Endothelial cell of umbilical vein (primary cell): ENCODE measurements at regions not wholly inside any gene's neighbourhood (a gene's known extent, or its start where the extent isn't known, plus 50 kb on each side); places are given as distances from the start of the nearest gene placed in this dataset.

Source experiments
- BruUV-seq: library from RNA; stranded (reverse); fragments of 400-500 nt; replicated peaks from 2 replicates; lab custom pipeline; 2021; lab: Mats Ljungman, UMichigan
- CTCF ChIA-PET: fragments of 300-600, 350-600 bp; sonication (Branson Sonifier 250); formaldehyde crosslinking; loops from one replicate; lab custom pipeline; 2021; ENCODE audit warnings: antibody characterized with exemption, inconsistent platforms; lab: Charles Lee
- POLR2A ChIA-PET: fragments of 300-600, 350-600 bp; sonication (Branson Sonifier 250); formaldehyde crosslinking; loops from one replicate; lab custom pipeline; 2021; ENCODE audit warnings: antibody characterized with exemption, inconsistent platforms; lab: Charles Lee
- DNase-seq: peaks from one replicate; pipeline ENCODE4 v3.0.0-alpha.2; 2011; ENCODE audit warnings: low read depth, low spot score
- FAIRE-seq: peaks from 2 replicates; lab custom pipeline; 2011; peaks lifted over from hg19 to GRCh38; lab: Jason Lieb, UNC
- H2AFZ ChIP-seq: 2 replicates; pipeline ENCODE4 v1.6.0; 2012; ENCODE audit warnings: low read depth, low read length, control low read depth, inconsistent platforms
- H3K27ac ChIP-seq: 2 replicates; pipeline ENCODE4 v1.5.1; 2011; ENCODE audit warnings: low read depth, mild to moderate bottlenecking, control low read depth, low read length, moderate library complexity; ENCODE audit not compliant: insufficient read depth
- H3K27me3 ChIP-seq, 2 experiments: 2 replicates each; pipeline versions ENCODE4 v1.6.0 to v1.6.1; 2011; ENCODE audit warnings: low read length in 2 of 2, mixed read lengths in 1 of 2; ENCODE audit not compliant: control insufficient read depth in 2 of 2, insufficient read depth in 2 of 2
- H3K36me3 ChIP-seq, 2 experiments: 2 replicates in 1 of 2; 3 replicates in 1 of 2; pipeline ENCODE4 v1.5.1; 2011; ENCODE audit warnings: low read length in 2 of 2, mild to moderate bottlenecking in 1 of 2, moderate library complexity in 1 of 2; ENCODE audit not compliant: control insufficient read depth in 2 of 2, insufficient read depth in 2 of 2; ENCODE audit errors: extremely low read depth in 1 of 2
- H3K4me1 ChIP-seq: 3 replicates; pipeline ENCODE4 v1.5.1; 2011; ENCODE audit warnings: mild to moderate bottlenecking, low read length; ENCODE audit not compliant: control insufficient read depth, insufficient read depth; ENCODE audit errors: extremely low read depth
- H3K4me2 ChIP-seq: 2 replicates; pipeline ENCODE4 v1.6.1; 2011; ENCODE audit warnings: low read length, control low read depth, mixed read lengths; ENCODE audit not compliant: insufficient read depth
- H3K4me3 ChIP-seq, 3 experiments: fragments of 200-600 bp in 1 of 3; sonication (generic), shearing (Covaris generic) in 1 of 3; replicated peaks in 1 of 3; 2 replicates each; pipeline ENCODE4 v1.5.1; 2011 to 2016; ENCODE audit warnings: control low read depth in 3 of 3, low read length in 3 of 3, mild to moderate bottlenecking in 2 of 3, inconsistent platforms in 1 of 3, low read depth in 1 of 3, moderate library complexity in 1 of 3; ENCODE audit not compliant: insufficient read depth in 1 of 3
- H3K79me2 ChIP-seq: 2 replicates; pipeline ENCODE4 v1.6.0; 2012; ENCODE audit warnings: low read length, inconsistent platforms; ENCODE audit not compliant: control insufficient read depth, insufficient read depth
- H3K9ac ChIP-seq: replicated peaks from 2 replicates; pipeline ENCODE3; 2011; ENCODE audit warnings: low read length, control low read depth; ENCODE audit not compliant: insufficient read depth; ENCODE audit errors: extremely low read depth
- H3K9me1 ChIP-seq: replicated peaks from 3 replicates; pipeline ENCODE4 v1.6.0; 2011; ENCODE audit warnings: mild to moderate bottlenecking, low read length; ENCODE audit not compliant: control insufficient read depth, insufficient read depth; ENCODE audit errors: extremely low read depth
- H3K9me3 ChIP-seq: replicated peaks from 2 replicates; pipeline ENCODE4 v1.5.1; 2012; ENCODE audit warnings: low read length, inconsistent platforms; ENCODE audit not compliant: control insufficient read depth, insufficient read depth
- H4K20me1 ChIP-seq: replicated peaks from 2 replicates; pipeline ENCODE3; 2011; ENCODE audit warnings: mild to moderate bottlenecking, low read length; ENCODE audit not compliant: control insufficient read depth, insufficient read depth; ENCODE audit errors: extremely low read depth
- EZH2 ChIP-seq: IDR thresholded peaks from 2 replicates; pipeline ENCODE4 v1.6.1; 2012; ENCODE audit warnings: borderline replicate concordance, low read depth, mild to moderate bottlenecking, moderate library complexity, low read length, inconsistent platforms; ENCODE audit not compliant: severe bottlenecking
- FOS ChIP-seq: IDR thresholded peaks from 2 replicates; pipeline ENCODE4 v1.6.1; 2011; ENCODE audit warnings: mild to moderate bottlenecking, low read length, moderate library complexity, borderline replicate concordance; ENCODE audit not compliant: insufficient read depth
- GATA2 ChIP-seq: IDR thresholded peaks from 2 replicates; pipeline ENCODE4 v1.7.0; 2011; ENCODE audit warnings: low read depth, mild to moderate bottlenecking, moderate library complexity, mixed read lengths, low read length; ENCODE audit not compliant: insufficient read length, insufficient read depth
- JUN ChIP-seq: IDR thresholded peaks from 2 replicates; pipeline ENCODE4 v1.6.1; 2011; ENCODE audit warnings: borderline replicate concordance, low read depth; ENCODE audit not compliant: insufficient read length, insufficient read depth
- MYC ChIP-seq: IDR thresholded peaks from one replicate; pipeline ENCODE4 v1.6.1; 2011; ENCODE audit warnings: mild to moderate bottlenecking, low read depth, low read length
- POLR2A ChIP-seq: IDR thresholded peaks from 2 replicates; pipeline ENCODE4 v1.6.1; 2012; ENCODE audit warnings: low read depth, mild to moderate bottlenecking, control low read depth, low read length
- POLR2AphosphoS5 ChIP-seq: IDR thresholded peaks from 2 replicates; pipeline ENCODE4 v1.6.1; 2012; ENCODE audit warnings: low read depth, mild to moderate bottlenecking, control low read depth, low read length, moderate library complexity; ENCODE audit not compliant: insufficient read depth
- dilution Hi-C: fragments of 300-500 bp; cut with MboI; formaldehyde crosslinking; loops from one replicate; pipeline ENCODE4 v1.15.0; 2019; ENCODE audit warnings: low sequenced_read_pairs; ENCODE audit not compliant: extremely low pct_ligation_motif_present
- intact Hi-C: fragments of 100-400 bp; cut with micrococcal nuclease; formaldehyde crosslinking; loops from one replicate; pipeline ENCODE4 v1.10.0; 2022
- TF ChIP-seq, protein P1 (sequence below): IDR thresholded peaks from 2 replicates; pipeline ENCODE4 v1.6.1; 2011; ENCODE audit not compliant: insufficient read depth, insufficient read length
- TF ChIP-seq, protein P2 (sequence below), 2 donors: IDR thresholded peaks; 1 replicate in 1 of 2; 2 replicates in 1 of 2; pipeline ENCODE4 v1.5.1; 2011; ENCODE audit warnings: low read length in 2 of 2, mild to moderate bottlenecking in 2 of 2, moderate library complexity in 2 of 2, control low read depth in 1 of 2, inconsistent platforms in 1 of 2, low read depth in 1 of 2; ENCODE audit not compliant: insufficient read depth in 1 of 2; ENCODE audit errors: extremely low read depth in 1 of 2

DNA sequence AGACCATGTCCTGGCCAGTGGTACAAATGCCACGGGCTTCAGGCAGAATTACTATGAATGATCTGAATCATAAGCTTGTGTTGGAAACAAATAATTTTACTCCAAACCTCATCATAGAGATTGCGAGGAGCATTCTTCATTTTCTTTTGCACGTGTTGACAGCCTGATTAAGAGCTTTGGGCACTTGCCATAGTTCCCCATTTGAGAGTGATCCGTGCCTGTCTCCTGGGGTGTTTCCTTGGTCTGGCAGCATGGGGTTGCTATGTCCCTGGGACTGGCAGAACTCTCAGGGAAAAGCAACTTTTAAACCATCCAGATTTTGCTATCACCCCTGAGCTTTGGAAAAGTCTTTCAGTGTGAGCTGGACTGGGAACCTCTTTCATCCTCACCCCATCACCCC, 54.3 kb upstream of the KCNJ6 start:
- H3K36me3 ChIP-seq = no peaks in the 10 kb centered on the region
- H3K79me2 ChIP-seq = no peaks in the 10 kb centered on the region
- ChIA-PET CTCF (no interaction called here), POLR2A (interaction anchor here (0.6 kb wide), 1 partner anchor 773 kb away, joined by 3 read pairs; no protein-coding TSS in a partner anchor)
- no peak for DNase-seq
- no peak for FAIRE-seq
- H3K4me1 ChIP-seq = no peaks in the 10 kb centered on the region
- peaks cover 0 to 2% of the 10 kb centered on the region in 2 experiments for H3K27me3 ChIP-seq
- H3K4me3 ChIP-seq = no peak overlapping the region
- no peaks in the 10 kb centered on the region for H3K9me3 ChIP-seq
- TF ChIP-seq, protein P1, sequence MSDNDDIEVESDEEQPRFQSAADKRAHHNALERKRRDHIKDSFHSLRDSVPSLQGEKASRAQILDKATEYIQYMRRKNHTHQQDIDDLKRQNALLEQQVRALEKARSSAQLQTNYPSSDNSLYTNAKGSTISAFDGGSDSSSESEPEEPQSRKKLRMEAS = no peak
- TF ChIP-seq MYC (no peak), EZH2 (no peak), FOS (no peak), POLR2AphosphoS5 (no peak), GATA2 (no peak), JUN (no peak), POLR2A (no peak)
- TF ChIP-seq, protein P2, sequence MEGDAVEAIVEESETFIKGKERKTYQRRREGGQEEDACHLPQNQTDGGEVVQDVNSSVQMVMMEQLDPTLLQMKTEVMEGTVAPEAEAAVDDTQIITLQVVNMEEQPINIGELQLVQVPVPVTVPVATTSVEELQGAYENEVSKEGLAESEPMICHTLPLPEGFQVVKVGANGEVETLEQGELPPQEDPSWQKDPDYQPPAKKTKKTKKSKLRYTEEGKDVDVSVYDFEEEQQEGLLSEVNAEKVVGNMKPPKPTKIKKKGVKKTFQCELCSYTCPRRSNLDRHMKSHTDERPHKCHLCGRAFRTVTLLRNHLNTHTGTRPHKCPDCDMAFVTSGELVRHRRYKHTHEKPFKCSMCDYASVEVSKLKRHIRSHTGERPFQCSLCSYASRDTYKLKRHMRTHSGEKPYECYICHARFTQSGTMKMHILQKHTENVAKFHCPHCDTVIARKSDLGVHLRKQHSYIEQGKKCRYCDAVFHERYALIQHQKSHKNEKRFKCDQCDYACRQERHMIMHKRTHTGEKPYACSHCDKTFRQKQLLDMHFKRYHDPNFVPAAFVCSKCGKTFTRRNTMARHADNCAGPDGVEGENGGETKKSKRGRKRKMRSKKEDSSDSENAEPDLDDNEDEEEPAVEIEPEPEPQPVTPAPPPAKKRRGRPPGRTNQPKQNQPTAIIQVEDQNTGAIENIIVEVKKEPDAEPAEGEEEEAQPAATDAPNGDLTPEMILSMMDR (IDR thresholded peaks at IDR 0.05; ENCODE audit: extremely low read depth in 1 of 2, insufficient read depth in 1 of 2, low read depth in 1 of 2, low read length in 2 of 2) = no peak
- H3K9me1 ChIP-seq = no peaks in the 10 kb centered on the region
- no peak overlapping the region for H3K9ac ChIP-seq
- intact Hi-C loops = no loop called here
- no peaks in the 10 kb centered on the region for H4K20me1 ChIP-seq
- dilution Hi-C loops = no loop called here
- H3K27ac ChIP-seq = no peak overlapping the region
- no peak overlapping the region for H2AFZ ChIP-seq
- no peak overlapping the region for H3K4me2 ChIP-seq
- no TSS peak for BruUV-seq
